Keratinocyte (primary cell): ENCODE measurements at regions not wholly inside any gene's neighbourhood (a gene's known extent, or its start where the extent isn't known, plus 50 kb on each side); places are given as distances from the start of the nearest gene placed in this dataset.

Experiments used
- DNase-seq: peaks from one replicate; pipeline ENCODE4 v3.0.0-alpha.2; 2011; ENCODE audit warnings: low read depth, missing footprints, low spot score
- FAIRE-seq: peaks from 2 replicates; lab custom pipeline; 2011; peaks lifted over from hg19 to GRCh38; lab: Jason Lieb, UNC
- H2AFZ ChIP-seq: 2 replicates; pipeline ENCODE4 v1.6.0; 2012; ENCODE audit warnings: low read length, control low read depth, inconsistent platforms; ENCODE audit not compliant: control insufficient read depth
- H3K27ac ChIP-seq: 2 replicates; pipeline ENCODE4 v1.5.1; 2011; ENCODE audit warnings: low read length; ENCODE audit not compliant: control insufficient read depth, insufficient read depth
- H3K27me3 ChIP-seq: 3 replicates; pipeline ENCODE4 v1.6.0; 2011; ENCODE audit warnings: low read length; ENCODE audit not compliant: control insufficient read depth, insufficient read depth; ENCODE audit errors: extremely low read depth
- H3K36me3 ChIP-seq, 2 experiments: 2 replicates in 1 of 2; 3 replicates in 1 of 2; pipeline ENCODE4 v1.5.1; 2011; ENCODE audit warnings: low read length in 2 of 2, mild to moderate bottlenecking in 1 of 2; ENCODE audit not compliant: control insufficient read depth in 2 of 2, insufficient read depth in 2 of 2; ENCODE audit errors: extremely low read depth in 1 of 2
- H3K4me1 ChIP-seq: 3 replicates; pipeline ENCODE4 v1.5.1; 2011; ENCODE audit warnings: low read length; ENCODE audit not compliant: control insufficient read depth, insufficient read depth; ENCODE audit errors: extremely low read depth
- H3K4me2 ChIP-seq: 3 replicates; pipeline ENCODE4 v1.6.0; 2011; ENCODE audit warnings: low read depth, low read length; ENCODE audit not compliant: control insufficient read depth, insufficient read depth; ENCODE audit errors: extremely low read depth
- H3K4me3 ChIP-seq, 3 experiments: fragments of 200-600 bp in 1 of 3; sonication (generic) in 1 of 3; 2 replicates in 2 of 3; 3 replicates in 1 of 3; pipeline ENCODE4 v1.5.1; 2011 to 2016; ENCODE audit warnings: low read length in 3 of 3, mild to moderate bottlenecking in 3 of 3, control low read depth in 2 of 3, inconsistent platforms in 1 of 3, low read depth in 1 of 3, mixed read lengths in 1 of 3, mixed run types in 1 of 3, moderate library complexity in 1 of 3; ENCODE audit not compliant: control insufficient read depth in 2 of 3, insufficient read depth in 2 of 3; ENCODE audit errors: extremely low read depth in 1 of 3
- H3K79me2 ChIP-seq: 2 replicates; pipeline ENCODE4 v1.6.0; 2012; ENCODE audit warnings: low read length; ENCODE audit not compliant: control insufficient read depth, insufficient read depth
- H3K9ac ChIP-seq: 3 replicates; pipeline ENCODE4 v1.6.0; 2011; ENCODE audit warnings: low read length; ENCODE audit not compliant: control insufficient read depth, insufficient read depth; ENCODE audit errors: extremely low read depth
- H3K9me1 ChIP-seq: 3 replicates; pipeline ENCODE4 v1.6.0; 2011; ENCODE audit warnings: low read length; ENCODE audit not compliant: control insufficient read depth, insufficient read depth; ENCODE audit errors: extremely low read depth
- H3K9me3 ChIP-seq: 2 replicates; pipeline ENCODE4 v1.5.1; 2012; ENCODE audit warnings: low read depth, low read length; ENCODE audit not compliant: control insufficient read depth
- H4K20me1 ChIP-seq: 3 replicates; pipeline ENCODE4 v1.6.0; 2011; ENCODE audit warnings: low read length; ENCODE audit not compliant: control insufficient read depth, insufficient read depth; ENCODE audit errors: extremely low read depth
- EZH2 ChIP-seq: IDR thresholded peaks from one replicate; pipeline ENCODE4 v1.6.1; 2012; ENCODE audit warnings: inconsistent platforms, mild to moderate bottlenecking, low read length, moderate library complexity
- dilution Hi-C: fragments of 300-500 bp; cut with MboI; formaldehyde crosslinking; loops from one replicate; pipeline ENCODE4 v1.7.0; 2020; ENCODE audit warnings: low sequenced_read_pairs; ENCODE audit not compliant: extremely low pct_ligation_motif_present
- TF ChIP-seq, protein P1 (sequence below), 3 experiments: IDR thresholded peaks in 1 of 3; conservative IDR thresholded peaks in 1 of 3; optimal IDR thresholded peaks in 1 of 3; 2 replicates in 2 of 3; 3 replicates in 1 of 3; pipeline versions ENCODE3 to v1.5.1; 2011; ENCODE audit warnings: low read length in 3 of 3, mild to moderate bottlenecking in 3 of 3, moderate library complexity in 2 of 3, control low read depth in 1 of 3, inconsistent platforms in 1 of 3; ENCODE audit not compliant: insufficient read depth in 2 of 3; ENCODE audit errors: extremely low read depth in 1 of 3

DNA sequence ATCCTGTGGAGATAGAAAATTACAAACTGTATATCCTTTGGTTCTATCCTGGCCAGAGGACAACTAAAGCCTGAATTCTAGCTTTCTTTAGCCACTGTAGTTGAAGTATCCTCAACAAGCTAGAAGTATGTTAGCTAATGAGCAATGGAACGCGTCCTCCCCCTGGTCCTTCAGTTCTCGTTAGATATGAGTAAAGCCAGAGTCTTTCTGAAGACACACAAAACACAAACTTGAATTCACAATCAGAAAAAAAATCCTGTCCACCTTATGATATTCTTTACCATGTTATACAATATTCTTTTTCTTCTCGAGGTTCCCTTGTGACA, 1527.0 kb upstream of the SLC10A2 start:
- Histone ChIP-seq H3K36me3 (no peaks in the 10 kb centered on the region), H3K9me1 (no peaks in the 10 kb centered on the region), H3K9me3 (no peaks in the 10 kb centered on the region), H3K4me1 (peaks cover 4% of the 10 kb centered on the region), H4K20me1 (no peaks in the 10 kb centered on the region), H3K27ac (no peak overlapping the region), H3K79me2 (no peaks in the 10 kb centered on the region), H3K9ac (no peak overlapping the region), H3K4me3 (no peak overlapping the region), H3K4me2 (no peak overlapping the region), H2AFZ (no peak overlapping the region), H3K27me3 (no peaks in the 10 kb centered on the region)
- no peak for DNase-seq
- dilution Hi-C loops, result no loop called here
- FAIRE-seq, result no peak
- no peak for TF ChIP-seq EZH2
- TF ChIP-seq, protein P1, sequence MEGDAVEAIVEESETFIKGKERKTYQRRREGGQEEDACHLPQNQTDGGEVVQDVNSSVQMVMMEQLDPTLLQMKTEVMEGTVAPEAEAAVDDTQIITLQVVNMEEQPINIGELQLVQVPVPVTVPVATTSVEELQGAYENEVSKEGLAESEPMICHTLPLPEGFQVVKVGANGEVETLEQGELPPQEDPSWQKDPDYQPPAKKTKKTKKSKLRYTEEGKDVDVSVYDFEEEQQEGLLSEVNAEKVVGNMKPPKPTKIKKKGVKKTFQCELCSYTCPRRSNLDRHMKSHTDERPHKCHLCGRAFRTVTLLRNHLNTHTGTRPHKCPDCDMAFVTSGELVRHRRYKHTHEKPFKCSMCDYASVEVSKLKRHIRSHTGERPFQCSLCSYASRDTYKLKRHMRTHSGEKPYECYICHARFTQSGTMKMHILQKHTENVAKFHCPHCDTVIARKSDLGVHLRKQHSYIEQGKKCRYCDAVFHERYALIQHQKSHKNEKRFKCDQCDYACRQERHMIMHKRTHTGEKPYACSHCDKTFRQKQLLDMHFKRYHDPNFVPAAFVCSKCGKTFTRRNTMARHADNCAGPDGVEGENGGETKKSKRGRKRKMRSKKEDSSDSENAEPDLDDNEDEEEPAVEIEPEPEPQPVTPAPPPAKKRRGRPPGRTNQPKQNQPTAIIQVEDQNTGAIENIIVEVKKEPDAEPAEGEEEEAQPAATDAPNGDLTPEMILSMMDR (optimal IDR thresholded peaks at IDR 0.05 in 1 of 3, IDR thresholded peaks at IDR 0.05 in 1 of 3, conservative IDR thresholded peaks at IDR 0.05 in 1 of 3; ENCODE audit: extremely low read depth in 1 of 3, insufficient read depth in 2 of 3, low read length in 3 of 3), result no peak

DNA sequence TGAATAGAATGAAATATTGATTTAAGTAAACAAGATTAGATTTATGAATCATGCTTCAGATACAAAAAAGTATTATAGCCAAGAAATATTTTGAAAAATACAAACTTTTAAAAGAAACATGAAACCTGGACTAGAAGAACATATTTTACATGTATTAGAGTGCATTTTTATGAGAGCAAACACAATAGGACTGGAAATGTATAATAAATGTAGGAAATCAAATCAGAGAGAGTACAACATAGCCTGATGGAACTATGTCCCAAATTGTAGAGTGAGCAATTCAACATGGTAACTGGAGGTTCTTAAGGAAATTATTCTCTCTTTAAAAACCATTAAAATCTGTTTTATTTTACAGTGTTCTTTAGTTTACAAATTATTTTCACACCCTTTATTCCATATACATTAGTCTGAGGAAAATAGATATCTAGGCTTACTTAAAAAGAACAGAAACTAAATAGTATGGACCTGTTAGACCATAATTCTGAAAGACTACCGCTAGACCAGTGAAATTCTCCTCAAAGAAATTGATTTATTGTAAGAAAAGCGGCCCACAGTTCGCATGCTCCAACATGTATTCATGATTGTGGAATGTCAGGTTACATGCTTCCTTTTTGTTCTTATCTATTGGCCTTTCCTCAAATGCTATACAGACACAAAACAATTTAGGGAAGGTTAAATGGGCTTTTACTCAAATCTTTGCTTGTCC, 1526.5 kb upstream of the SLC10A2 start:
- Histone ChIP-seq H3K27me3 (no peaks in the 10 kb centered on the region), H3K4me2 (no peak overlapping the region), H3K79me2 (no peaks in the 10 kb centered on the region), H3K36me3 (no peaks in the 10 kb centered on the region), H3K9me1 (no peaks in the 10 kb centered on the region), H3K4me1 (peaks cover 4% of the 10 kb centered on the region), H3K4me3 (no peak overlapping the region), H3K9me3 (no peaks in the 10 kb centered on the region), H3K27ac (no peak overlapping the region), H3K9ac (no peak overlapping the region), H4K20me1 (no peaks in the 10 kb centered on the region), H2AFZ (no peak overlapping the region)
- FAIRE-seq (no peak), DNase-seq (no peak)
- no peak for TF ChIP-seq EZH2
- TF ChIP-seq, protein P1 (optimal IDR thresholded peaks at IDR 0.05 in 1 of 3, IDR thresholded peaks at IDR 0.05 in 1 of 3, conservative IDR thresholded peaks at IDR 0.05 in 1 of 3; ENCODE audit: extremely low read depth in 1 of 3, insufficient read depth in 2 of 3, low read length in 3 of 3), result no peak
- dilution Hi-C loops, result no loop called here
